GM19463 (cell line): ENCODE measurements at regions not wholly inside any gene's neighbourhood (a gene's known extent, or its start where the extent isn't known, plus 50 kb on each side); places are given as distances from the start of the nearest gene placed in this dataset.

Experiments used
- ATAC-seq: cut with Tn5 transposase; IDR thresholded peaks from one replicate; pipeline ENCODE4 v1.9.1; 2021; ENCODE audit warnings: mild to moderate bottlenecking, moderate library complexity; ENCODE audit not compliant: unreplicated experiment

- no peak for ATAC-seq
These were observed 715.1 kb downstream of the UQCRFS1 start for GRCh38 chr19:28497887-28498286.

- ATAC-seq: no peak
These were observed 715.8 kb downstream of the UQCRFS1 start for GRCh38 chr19:28497137-28497536.

DNA sequence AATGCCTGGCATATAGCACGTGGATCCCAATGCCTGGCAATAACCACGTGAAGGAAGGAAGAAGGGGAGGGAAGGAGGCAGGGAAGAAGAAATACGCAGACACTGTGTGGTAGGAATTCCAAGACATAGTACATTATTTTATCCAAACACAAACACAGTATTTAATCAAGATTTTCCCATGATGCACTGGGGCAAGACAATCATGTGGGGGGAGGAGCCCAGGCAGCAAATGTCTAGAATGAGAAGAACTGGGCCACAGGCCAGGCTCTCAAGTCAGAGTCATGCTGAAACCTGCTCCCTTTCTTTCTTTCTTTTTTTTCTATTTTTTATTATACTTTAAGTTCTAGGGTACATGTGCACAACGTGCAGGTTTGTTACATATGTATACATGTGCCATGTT is 717.9 kb downstream of the UQCRFS1 start:
- ATAC-seq: no peak

DNA sequence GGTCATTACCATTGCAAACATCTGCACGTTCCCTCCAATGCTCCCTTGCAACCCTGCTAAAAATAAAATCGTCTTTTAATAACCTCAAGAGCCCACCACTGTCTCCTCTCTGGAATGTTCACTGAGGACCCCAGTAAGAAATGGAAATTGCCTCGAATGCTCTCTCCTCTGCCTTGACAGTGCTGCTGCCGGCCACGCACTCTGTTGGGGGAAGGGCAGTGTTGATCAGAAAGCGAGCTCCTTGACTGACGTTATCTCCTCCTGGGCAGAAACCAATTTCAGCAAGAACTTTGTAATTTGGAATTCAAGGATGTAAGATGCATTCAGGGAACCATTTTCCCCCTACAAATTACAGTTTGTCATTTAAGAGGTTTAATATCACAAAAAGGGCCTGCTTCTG is 718.5 kb downstream of the UQCRFS1 start:
- no peak for ATAC-seq

- ATAC-seq: no peak
These were observed 719.1 kb downstream of the UQCRFS1 start for GRCh38 chr19:28493884-28494283.

GRCh38 chr19:28492621-28493020 is 720.3 kb downstream of the UQCRFS1 start:
- ATAC-seq: no peak

DNA sequence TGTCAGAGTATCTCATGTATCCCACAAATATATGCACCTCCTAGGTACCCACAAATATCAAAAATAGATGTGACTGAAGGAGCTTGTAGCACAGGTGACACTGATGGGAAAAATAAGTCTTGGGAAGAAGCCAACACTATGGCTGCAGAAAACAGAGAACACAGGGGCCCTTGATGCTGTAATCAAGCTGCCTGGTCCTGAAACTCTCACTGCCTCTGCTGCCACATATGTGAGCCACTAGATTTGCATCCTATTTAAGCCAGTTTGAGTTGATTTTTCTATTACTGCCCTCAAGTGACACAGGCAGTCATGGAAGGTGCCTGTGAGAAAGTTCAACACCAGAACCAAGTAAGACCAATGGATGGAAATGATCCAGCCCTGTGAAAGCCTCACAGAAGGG is 720.8 kb downstream of the UQCRFS1 start:
- no peak for ATAC-seq

DNA sequence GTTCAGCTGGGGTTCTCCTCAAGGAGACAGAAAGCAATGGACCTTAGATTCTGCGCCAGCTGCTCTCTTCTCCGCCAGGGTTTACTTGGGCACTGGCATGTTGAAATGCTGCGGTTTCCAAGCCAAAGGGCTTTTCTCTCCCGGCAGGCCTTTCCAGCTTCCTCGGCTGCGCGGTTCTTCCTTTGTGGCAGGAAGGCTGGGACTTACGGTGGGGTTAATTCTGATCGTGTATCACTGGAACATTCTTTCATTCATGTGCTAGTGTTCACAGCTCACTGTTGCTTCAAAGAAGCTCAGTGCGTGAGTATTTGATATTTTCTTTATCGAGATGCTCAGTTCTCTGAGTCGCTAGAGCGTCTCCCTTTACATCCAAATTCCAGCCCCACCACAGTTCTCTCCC is 723.2 kb downstream of the UQCRFS1 start:
- ATAC-seq: no peak

- ATAC-seq: no peak
These were observed 723.8 kb downstream of the UQCRFS1 start for GRCh38 chr19:28489126-28489660.

DNA sequence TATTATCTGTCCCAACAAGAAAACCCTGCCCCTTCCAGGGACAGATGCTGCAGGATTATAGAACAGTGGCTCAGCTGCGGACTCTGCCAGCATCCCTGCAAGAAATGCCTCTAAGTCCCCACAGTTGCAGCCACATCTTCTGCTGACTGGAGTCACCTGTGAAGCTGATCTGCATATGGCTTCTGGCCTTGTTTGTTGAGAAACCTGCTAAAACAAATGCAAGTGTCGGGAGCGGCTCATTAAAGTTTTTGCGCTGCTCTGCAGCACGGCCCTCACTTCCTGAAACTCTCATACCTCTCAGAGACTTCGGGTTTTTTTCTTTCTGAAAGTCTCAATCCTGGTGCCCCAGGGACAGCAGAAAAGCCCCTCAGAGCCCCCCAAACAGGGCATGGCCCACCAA is 725.0 kb downstream of the UQCRFS1 start:
- no peak for ATAC-seq

DNA sequence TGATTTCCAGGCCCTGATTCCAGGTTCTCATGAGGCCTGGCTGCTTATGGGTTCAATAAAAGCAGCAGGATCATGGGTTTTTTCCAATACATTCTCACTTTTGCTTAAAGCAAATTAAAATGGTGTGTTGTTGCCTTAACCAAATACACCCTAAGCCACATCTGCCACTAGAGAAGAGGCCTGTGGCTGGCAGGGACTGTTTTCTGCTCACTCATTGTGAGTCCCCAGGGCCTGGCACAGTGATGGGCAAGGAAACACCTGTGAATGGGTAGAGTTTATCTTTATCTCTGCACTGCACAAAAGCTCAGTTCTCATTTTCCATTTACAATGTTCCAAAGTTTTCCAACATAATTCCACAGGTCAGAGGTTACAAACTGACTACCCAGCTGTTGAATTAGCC is 726.0 kb downstream of the UQCRFS1 start:
- no peak for ATAC-seq

GRCh38 chr19:28486473-28486872 is 726.5 kb downstream of the UQCRFS1 start:
- ATAC-seq: no peak

DNA sequence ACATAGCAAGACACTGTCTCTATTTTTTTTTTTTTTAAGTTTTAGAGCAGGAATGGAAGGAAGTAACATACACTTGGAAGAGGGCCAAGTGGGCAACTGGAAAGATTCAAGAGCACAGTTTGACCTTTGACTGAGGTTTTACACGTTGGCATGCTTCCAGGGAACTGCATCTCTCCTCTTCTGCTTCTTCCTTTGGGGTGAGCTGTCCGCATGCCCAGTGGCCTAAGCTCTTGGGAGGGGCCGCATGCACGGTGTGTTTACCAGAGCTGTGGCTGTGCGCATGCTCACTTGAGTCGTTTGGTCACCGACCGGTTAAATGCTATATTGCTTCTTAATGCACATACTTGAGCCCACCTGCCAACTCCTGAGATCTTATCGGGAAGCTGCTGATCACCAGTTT is 727.7 kb downstream of the UQCRFS1 start:
- ATAC-seq: no peak

- no peak for ATAC-seq
These were observed 729.8 kb downstream of the UQCRFS1 start for GRCh38 chr19:28483197-28483596.

- ATAC-seq: no peak
These were observed 730.7 kb downstream of the UQCRFS1 start for GRCh38 chr19:28482221-28482620.

- no peak for ATAC-seq
These were observed 731.3 kb downstream of the UQCRFS1 start for GRCh38 chr19:28481674-28482073.

DNA sequence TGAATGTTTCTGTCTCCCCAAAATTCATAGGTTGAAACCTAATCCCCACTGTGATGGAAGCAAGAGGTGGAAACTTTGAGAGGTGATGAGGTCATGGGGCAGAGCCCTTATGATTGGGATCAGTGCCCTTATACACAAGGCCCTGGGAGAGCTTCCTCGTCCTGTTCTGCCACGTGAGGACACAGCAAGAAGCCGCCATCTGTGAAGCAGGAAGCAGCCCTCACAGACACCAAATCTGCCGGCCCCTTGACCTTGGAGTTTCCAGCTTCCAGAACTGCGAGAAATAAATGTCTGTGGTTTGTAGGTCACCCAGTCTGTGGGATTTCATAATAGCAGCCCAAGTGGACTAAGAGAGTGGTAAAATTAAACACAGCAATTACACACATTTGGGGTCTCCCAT is 737.4 kb downstream of the UQCRFS1 start:
- ATAC-seq: no peak

DNA sequence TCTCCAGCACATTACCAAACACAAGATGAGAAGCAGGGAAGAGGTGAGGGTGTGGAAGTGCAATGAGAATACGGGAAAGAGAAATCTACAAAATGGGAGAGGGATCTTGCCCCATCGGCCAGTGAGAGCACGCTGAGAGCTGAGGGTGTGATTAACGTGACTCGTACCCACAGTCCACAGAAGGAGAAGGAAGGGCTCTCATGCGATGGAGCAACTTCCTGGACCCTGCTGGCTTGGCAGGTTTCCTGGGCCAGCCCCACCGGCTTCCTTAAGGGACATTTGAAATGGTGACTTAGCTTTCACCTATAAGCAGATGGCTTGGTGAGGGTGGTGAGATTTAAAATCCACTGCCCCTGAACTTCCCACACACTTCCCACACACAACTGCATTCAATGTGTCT is 740.1 kb downstream of the UQCRFS1 start:
- no peak for ATAC-seq

DNA sequence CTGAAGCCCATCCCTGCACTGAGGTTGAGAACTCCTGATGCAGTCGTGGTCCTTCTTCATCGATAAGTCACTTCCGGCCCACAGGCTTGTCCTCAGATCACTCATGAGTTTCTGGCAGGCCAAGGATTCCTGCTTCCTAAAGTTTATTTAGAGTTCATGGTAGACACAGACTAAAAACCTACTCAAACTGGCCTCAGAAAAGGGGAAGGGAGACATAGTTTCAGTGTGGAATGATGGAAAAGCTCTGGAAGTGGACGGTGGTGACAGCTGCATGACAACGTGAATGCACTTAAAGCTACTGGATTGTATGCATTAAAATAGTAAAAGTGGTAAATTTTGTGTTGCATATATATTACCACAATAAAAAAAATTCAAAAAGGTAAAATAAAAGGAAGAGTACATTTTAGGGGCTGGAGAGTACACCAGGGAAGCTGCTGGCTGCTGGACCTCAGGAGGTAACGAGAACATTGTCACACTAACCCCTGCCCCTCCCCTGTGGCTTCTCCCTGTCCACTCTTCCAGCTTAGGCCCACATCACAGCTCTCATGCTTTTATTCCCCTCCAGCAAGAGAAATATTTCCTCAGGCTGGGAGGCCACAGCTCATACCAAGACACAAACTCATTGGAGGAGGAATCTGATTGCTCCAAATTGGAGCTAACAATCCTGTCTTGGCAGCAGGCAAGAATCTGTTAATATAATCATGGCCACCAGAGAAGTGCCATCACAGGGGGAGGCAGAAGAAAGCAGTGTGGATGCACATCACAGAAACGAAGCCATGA is 741.0 kb downstream of the UQCRFS1 start:
- no peak for ATAC-seq

DNA sequence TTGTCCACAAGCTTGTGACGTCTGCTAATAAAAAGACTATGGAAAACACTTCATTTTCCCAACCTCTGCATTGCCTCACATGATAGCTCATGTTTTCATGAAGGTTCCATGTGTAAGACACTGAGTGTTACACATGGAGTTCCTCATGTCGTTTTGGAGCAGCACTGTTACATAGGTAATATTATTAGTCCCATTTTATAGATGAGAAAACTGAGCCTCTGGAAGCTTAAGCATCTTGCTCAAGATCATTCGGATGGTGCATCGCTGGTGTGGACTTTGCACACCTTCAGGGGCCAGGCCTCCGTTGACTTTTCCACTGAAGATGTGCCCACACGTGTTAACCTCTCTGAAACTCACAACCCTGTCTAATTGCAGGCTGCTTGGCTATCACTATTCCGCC is 743.4 kb downstream of the UQCRFS1 start:
- no peak for ATAC-seq

GRCh38 chr19:28468701-28469459 is 744.1 kb downstream of the UQCRFS1 start:
- peak; percentile 61 for ATAC-seq
